Heart right ventricle (tissue), 16 donors: ENCODE measurements at regions not wholly inside any gene's neighbourhood (a gene's known extent, or its start where the extent isn't known, plus 50 kb on each side); places are given as distances from the start of the nearest gene placed in this dataset.
"Not testable (repeated sequence)": the region's sequence is repeated elsewhere in the genome, so short reads cannot be mapped to it uniquely, and the experiment has no call there.

ENCODE experiments used
- ATAC-seq, 8 donors: fragments of 200-7000 bp; cut with Tn5 transposase; one replicate each; pipeline ENCODE4 v1.9.1; 2020; ENCODE audit warnings: mild to moderate bottlenecking in 8 of 8, moderate library complexity in 8 of 8, moderate number of reproducible peaks in 1 of 8
- DNase-seq, 2 donors: peaks; one replicate each; pipeline ENCODE4 v3.0.0-alpha.2; 2020
- H3K27ac ChIP-seq, 10 donors: fragments of 200-600 bp; sonication (generic) in 2 of 10; one replicate each; pipeline versions ENCODE4 v1.5.0 to v1.8.0; 2020 to 2022; ENCODE audit warnings: mild to moderate bottlenecking in 3 of 10
- H3K27me3 ChIP-seq, 7 donors: fragments of 200-600 bp; one replicate each; pipeline ENCODE4 v1.8.0; 2021 to 2022; ENCODE audit warnings: mild to moderate bottlenecking in 2 of 7
- H3K36me3 ChIP-seq, 9 donors: fragments of 200-600 bp; sonication (generic) in 1 of 9; one replicate each; pipeline versions ENCODE4 v1.5.0 to v1.8.0; 2020 to 2022; ENCODE audit warnings: mild to moderate bottlenecking in 2 of 9
- H3K4me1 ChIP-seq, 9 donors: fragments of 200-600 bp; sonication (generic) in 1 of 9; one replicate each; pipeline versions ENCODE4 v1.5.0 to v1.8.0; 2020 to 2022; ENCODE audit warnings: mild to moderate bottlenecking in 4 of 9
- H3K4me3 ChIP-seq, 10 donors: fragments of 200-600 bp; sonication (generic) in 2 of 10; one replicate each; pipeline versions ENCODE4 v1.5.0 to v1.8.0; 2020 to 2022; ENCODE audit warnings: mild to moderate bottlenecking in 7 of 10, moderate library complexity in 2 of 10
- H3K9me3 ChIP-seq, 11 donors: fragments of 200-600 bp in 10 of 11; sonication (generic) in 2 of 11; one replicate each; pipeline versions ENCODE4 v1.5.0 to v1.8.0; 2013 to 2022; ENCODE audit warnings: mild to moderate bottlenecking in 2 of 11, control low read depth in 1 of 11, moderate library complexity in 1 of 11
- CTCF ChIP-seq, 9 donors: fragments of 200-600 bp; sonication (generic) in 2 of 9; IDR thresholded peaks; one replicate each; pipeline versions ENCODE4 v1.5.0 to v1.8.0; 2021 to 2022; ENCODE audit warnings: antibody characterized with exemption in 9 of 9, mild to moderate bottlenecking in 5 of 9, moderate library complexity in 1 of 9
- WGBS, 2 donors: extraction: QIAGEN DNeasy Blood & Tissue Kit; methylation state at CpG; one replicate each; pipeline ENCODE4 v1.1.7; 2013; ENCODE audit warnings: inconsistent platforms in 1 of 2; 5-methylcytosine and 5-hydroxymethylcytosine counted together
- intact Hi-C, 10 donors: fragments of 100-400 bp; cut with DNase I; formaldehyde crosslinking; loops; one replicate each; pipeline versions ENCODE4 v1.11.1 to v1.14.2; 2022
- donor health status: Arrhythmogenic right ventricular cardiomyopathy.
- donor health status: ischemic (EF 13 %, LVEDD 7.1; RV severe dilation, severe dysfunction).
- donor health status: healthy with polysubstance abuse.
- donor health status: DM: no; HTN: yes; CAD: no.
- donor health status: DM: no; HTN: no; CAD: no.
- donor health status: ischemic (EF 25% LVEDD 6.9; RV normal size, moderate dysfunction).
- donor health status: ischemic (EF 25% LVEDD 5.7; RV mildly dilated, moderate dysfunction).
- donor health status: healthy.
- donor health status: DM: yes; HTN: yes; CAD: no.
- donor health status: Ischemic cardiomyopathy.
- donor health status: ischemic (EF 35%, LVEDD 5.7; RV mildly dilated, moderate dysfunction).
- donor health status: nonischemic (EF 11% LVEDD 7.7; RV severe dilation, severe dysfunction).
- donor health status: DM: yes; HTN: yes; CAD: no.
- donor health status: PGD.
- donor health status: ischemic (EF 29% LVEDD 5.4; RV normal size, mild dysfunction).
- donor health status: nonischemic (EF 23%, LVEDD 6.1; RV moderate dilation, normal function).

- 61 to 82% methylated on average over 3 of the region's 3 CpGs for WGBS, 2 donors
- no peaks in the 10 kb centered on the region for H3K4me1 ChIP-seq
- ATAC-seq (no peak), DNase-seq (no peak)
- no peaks in the 10 kb centered on the region for H3K27me3 ChIP-seq
- no peak for TF ChIP-seq CTCF (IDR thresholded peaks at IDR 0.05)
- H3K9me3 ChIP-seq, result peaks cover 0 to 24% (median 2%) of the 10 kb centered on the region in 11 donors
- H3K4me3 ChIP-seq, result no peak overlapping the region
- no peaks in the 10 kb centered on the region for H3K36me3 ChIP-seq
- intact Hi-C loops, result no loop called here
- no peak overlapping the region for H3K27ac ChIP-seq
Observed at GRCh38 chr3:105979961-105980360, 111.1 kb upstream of the CBLB start.

DNA sequence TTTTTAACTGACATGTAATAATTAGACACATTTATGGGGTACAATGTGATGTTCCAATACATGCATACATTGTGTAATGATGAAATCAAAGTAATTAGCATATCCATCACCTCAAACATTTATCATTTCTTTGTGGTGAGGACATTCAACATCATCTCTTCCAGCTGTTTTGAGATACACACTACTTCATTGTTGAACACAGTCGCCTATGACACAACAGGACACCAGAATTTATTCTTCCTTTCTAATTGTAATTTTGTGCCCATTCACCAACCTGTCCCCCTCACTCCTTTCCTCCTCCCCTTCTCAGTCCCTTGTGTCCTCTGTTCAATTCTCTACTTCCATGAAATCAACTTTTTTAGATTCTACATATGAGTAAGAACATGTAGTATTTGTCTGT lies 113.4 kb upstream of the CBLB start:
- 93 to 95% methylated on average over 1 of the region's 1 CpG for WGBS, 2 donors

GRCh38 chr3:105984837-105985236 lies 116.0 kb upstream of the CBLB start:
- H3K36me3 ChIP-seq, result no peaks in the 10 kb centered on the region
- DNase-seq (no peak), ATAC-seq (no peak)
- H3K27me3 ChIP-seq, result no peaks in the 10 kb centered on the region
- TF ChIP-seq CTCF (IDR thresholded peaks at IDR 0.05), result no peak
- WGBS, 2 donors, result 95 to 96% methylated on average over 1 of the region's 1 CpG
- no peak overlapping the region for H3K4me3 ChIP-seq
- H3K4me1 ChIP-seq, result no peaks in the 10 kb centered on the region
- H3K9me3 ChIP-seq, result peaks cover 0 to 16% (median 2%) of the 10 kb centered on the region in 11 donors
- intact Hi-C loops, result no loop called here
- H3K27ac ChIP-seq, result no peak overlapping the region

More for the DNA sequence above, 113.4 kb upstream of the CBLB start:
- peaks cover 0 to 16% (median 2%) of the 10 kb centered on the region in 11 donors for H3K9me3 ChIP-seq
- H3K36me3 ChIP-seq, result no peaks in the 10 kb centered on the region
- H3K4me1 ChIP-seq, result no peaks in the 10 kb centered on the region
- H3K27me3 ChIP-seq, result no peaks in the 10 kb centered on the region
- intact Hi-C loops, result no loop called here
- DNase-seq (no peak), ATAC-seq (no peak)
- no peak overlapping the region for H3K4me3 ChIP-seq
- no peak overlapping the region for H3K27ac ChIP-seq
- no peak for TF ChIP-seq CTCF (IDR thresholded peaks at IDR 0.05)

GRCh38 chr3:105986343-105986742 lies 117.5 kb upstream of the CBLB start:
- H3K27me3 ChIP-seq, H3K36me3 ChIP-seq, intact Hi-C loops, H3K4me1 ChIP-seq, H3K27ac ChIP-seq, DNase-seq, ATAC-seq, H3K4me3 ChIP-seq: not testable (repeated sequence)
- 77 to 87% methylated on average over 2 of the region's 2 CpGs for whole genome bisulfite sequencing, 2 donors
- peaks cover 0 to 27% (median 6%) of the 10 kb centered on the region in 11 donors for H3K9me3 ChIP-seq

DNA sequence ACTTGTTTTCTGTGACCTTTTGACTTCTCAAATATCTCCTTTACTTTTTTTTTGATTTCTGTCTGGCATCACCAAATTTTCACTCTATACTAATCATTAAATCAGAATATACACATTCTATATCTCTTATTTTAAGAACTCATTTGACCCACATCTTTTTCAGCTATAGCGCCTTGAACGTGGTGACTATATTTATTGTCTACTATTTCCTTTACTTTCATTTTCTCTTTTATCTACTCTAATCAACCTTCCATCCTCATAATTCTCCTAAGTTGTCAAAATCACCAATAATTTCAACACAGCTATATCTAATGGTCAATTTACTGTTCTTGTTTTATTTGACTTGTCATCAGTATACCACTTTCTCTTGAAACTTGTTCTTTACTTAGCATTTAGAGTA lies 119.0 kb upstream of the CBLB start:
- Histone ChIP-seq H3K27ac (no peak overlapping the region), H3K4me1 (no peaks in the 10 kb centered on the region), H3K36me3 (no peaks in the 10 kb centered on the region), H3K27me3 (no peaks in the 10 kb centered on the region), H3K9me3 (peaks cover 0 to 39% (median 7%) of the 10 kb centered on the region in 11 donors), H3K4me3 (no peak overlapping the region)
- ATAC-seq (no peak), DNase-seq (no peak)
- WGBS, 2 donors, result 82 to 90% methylated on average over 2 of the region's 2 CpGs
- TF ChIP-seq CTCF (IDR thresholded peaks at IDR 0.05), result no peak
- intact Hi-C loops, result no loop called here
